Ovary (tissue), 7 donors: ENCODE measurements at regions not wholly inside any gene's neighbourhood (a gene's known extent, or its start where the extent isn't known, plus 50 kb on each side); places are given as distances from the start of the nearest gene placed in this dataset.
"Not testable (repeated sequence)": the region's sequence is repeated elsewhere in the genome, so short reads cannot be mapped to it uniquely, and the experiment has no call there.

ENCODE experiments used
- DNase-seq, 5 donors: peaks; one replicate each; pipeline ENCODE4 v3.0.0-alpha.2; 2019 to 2020
- H3K27ac ChIP-seq, 2 donors: fragments of 200-600 bp; one replicate each; pipeline versions ENCODE4 v1.5.1 to v1.8.0; 2019 to 2022
- H3K27me3 ChIP-seq: fragments of 200-600 bp; one replicate; pipeline ENCODE4 v1.8.0; 2022
- H3K36me3 ChIP-seq: fragments of 200-600 bp; sonication (generic); one replicate; pipeline ENCODE4 v1.5.1; 2019
- H3K4me1 ChIP-seq: one replicate; pipeline ENCODE4 v1.8.1; 2013; ENCODE audit warnings: mild to moderate bottlenecking, moderate library complexity; ENCODE audit not compliant: insufficient read depth
- H3K4me3 ChIP-seq: fragments of 200-600 bp; sonication (generic); one replicate; pipeline ENCODE4 v1.5.1; 2017
- H3K9me3 ChIP-seq, 2 donors: fragments of 200-600 bp in 1 of 2; sonication (generic) in 1 of 2; one replicate each; pipeline versions ENCODE4 v1.5.1 to v1.8.1; 2013 to 2019; ENCODE audit warnings: mild to moderate bottlenecking in 1 of 2, moderate library complexity in 1 of 2
- CTCF ChIP-seq, 3 donors: fragments of 450-650 bp in 2 of 3; fragments of 200-600 bp in 1 of 3; IDR thresholded peaks; one replicate each; pipeline versions ENCODE4 v1.5.1 to v1.8.0; 2016 to 2022; ENCODE audit warnings: antibody characterized with exemption in 3 of 3, mild to moderate bottlenecking in 1 of 3
- EP300 ChIP-seq: sonication (generic); formaldehyde crosslinking; IDR thresholded peaks from one replicate; pipeline ENCODE4 v1.6.1; 2017; ENCODE audit warnings: antibody characterized with exemption
- POLR2A ChIP-seq: fragments of 450-650 bp; IDR thresholded peaks from one replicate; pipeline ENCODE4 v1.6.1; 2017; ENCODE audit warnings: antibody characterized with exemption, mild to moderate bottlenecking, moderate library complexity
- WGBS, 3 donors: extraction: QIAGEN DNeasy Blood & Tissue Kit in 1 of 3; methylation state at CpG; one replicate each; pipeline versions ENCODE4 v1.1.5 to v1.1.7; 2013 to 2017; 5-methylcytosine and 5-hydroxymethylcytosine counted together
- intact Hi-C, 4 donors: fragments of 100-400 bp; cut with DNase I; formaldehyde crosslinking; loops; one replicate each; pipeline versions ENCODE4 v1.11.0 to v1.15.1; 2022 to 2023
- donor health status: DM: no; HTN: no; CAD: no; lungs with moderate emphysema.
- donor health status: DM: no; HTN: no; CAD: no.
- donor health status: Bipolar disorder and iron deficiency.
- donor health status: DM: no; HTN: no; CAD: no.
- donor health status: DM: yes; HTN: yes; CAD: no.

GRCh38 chr10:43997330-43997729 lies 348.6 kb upstream of the ZNF32 start:
- peak in 1 of 5 donors; percentile 50 for DNase-seq
- WGBS, 3 donors: 7 to 26% (median 22%) methylated on average over 3 of the region's 3 CpGs
- Histone ChIP-seq H3K27me3 (no peaks in the 10 kb centered on the region), H3K4me3 (no peak overlapping the region), H3K4me1 (peaks cover 15% of the 10 kb centered on the region), H3K27ac (no peak overlapping the region), H3K9me3 (no peaks in the 10 kb centered on the region), H3K36me3 (no peaks in the 10 kb centered on the region)
- TF ChIP-seq CTCF (IDR thresholded peaks at IDR 0.05) (no peak), POLR2A (no peak), EP300 (no peak)
- intact Hi-C loops: no loop called here

DNA sequence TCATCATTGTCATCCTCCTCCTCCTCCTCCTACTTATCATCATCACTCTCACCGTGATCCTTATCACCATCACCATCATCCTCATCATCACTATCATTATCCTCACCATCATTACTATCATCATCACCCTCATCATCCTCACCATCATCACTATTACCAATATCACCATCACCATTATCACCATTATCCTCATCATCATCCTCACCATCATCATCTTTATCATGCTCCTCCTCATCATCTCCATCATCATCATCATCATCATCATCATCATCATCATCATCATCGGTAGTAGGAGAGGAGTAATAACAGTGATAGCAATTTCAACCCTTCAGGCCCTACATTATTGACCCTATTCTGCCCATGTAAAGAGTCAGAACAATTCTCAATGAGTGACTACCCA lies 345.9 kb upstream of the ZNF32 start:
- intact Hi-C loops: no loop called here
- Histone ChIP-seq H3K27ac (no peak overlapping the region), H3K9me3 (no peaks in the 10 kb centered on the region), H3K27me3 (no peaks in the 10 kb centered on the region), H3K4me3 (no peak overlapping the region), H3K4me1 (peaks cover 15% of the 10 kb centered on the region), H3K36me3 (no peaks in the 10 kb centered on the region)
- no peak for TF ChIP-seq CTCF (IDR thresholded peaks at IDR 0.05)
- no peak for TF ChIP-seq EP300
- no peak for TF ChIP-seq POLR2A
- DNase-seq: no peak
- WGBS, 3 donors: 87 to 91% (median 87%) methylated on average over 2 of the region's 2 CpGs

DNA sequence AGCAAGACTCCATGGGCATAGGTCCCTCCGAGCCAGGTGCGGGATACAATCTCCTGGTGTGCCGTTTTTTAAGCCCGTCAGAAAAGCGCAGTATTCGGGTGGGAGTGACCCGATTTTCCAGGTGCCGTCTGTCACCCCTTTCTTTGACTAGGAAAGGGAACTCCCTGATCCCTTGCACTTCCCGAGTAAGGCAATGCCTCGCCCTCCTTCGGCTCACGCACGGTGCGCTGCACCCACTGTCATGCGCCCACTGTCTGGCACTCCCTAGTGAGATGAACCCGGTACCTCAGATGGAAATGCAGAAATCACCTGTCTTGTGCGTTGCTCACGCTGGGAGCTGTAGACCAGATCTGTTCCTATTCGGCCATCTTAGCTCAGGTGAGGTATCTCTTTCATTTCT lies 344.1 kb upstream of the ZNF32 start:
- WGBS, 3 donors: 88 to 95% (median 93%) methylated on average over 19 of the region's 19 CpGs

DNA sequence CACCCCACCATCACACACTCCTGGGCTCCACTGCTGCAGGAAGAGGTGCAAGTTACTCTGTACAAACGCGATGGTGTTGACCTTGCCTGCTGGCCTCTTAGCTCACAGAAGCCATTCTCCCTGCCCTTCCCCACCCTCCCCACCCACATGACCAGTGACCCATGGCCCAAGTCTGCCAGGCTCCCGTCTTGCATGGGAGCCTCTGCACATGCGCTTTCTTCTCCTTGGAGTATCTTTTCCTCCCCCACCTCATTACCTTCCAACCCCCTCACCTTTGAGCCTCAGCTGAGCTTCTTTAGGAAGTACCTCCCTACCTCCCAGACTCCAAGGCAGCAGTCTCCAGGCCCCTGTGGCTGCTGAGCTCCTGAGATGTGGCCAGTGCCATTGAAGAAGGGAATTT lies 337.7 kb upstream of the ZNF32 start:
- intact Hi-C loops: no loop called here
- no peak overlapping the region for H3K4me3 ChIP-seq
- H3K4me1 ChIP-seq: no peaks in the 10 kb centered on the region
- H3K27ac ChIP-seq: no peak overlapping the region
- H3K27me3 ChIP-seq: no peaks in the 10 kb centered on the region
- WGBS, 3 donors: 87 to 90% (median 87%) methylated on average over 4 of the region's 4 CpGs
- no peak for DNase-seq
- H3K9me3 ChIP-seq: no peaks in the 10 kb centered on the region
- TF ChIP-seq CTCF (IDR thresholded peaks at IDR 0.05) (no peak), POLR2A (no peak), EP300 (no peak)
- no peaks in the 10 kb centered on the region for H3K36me3 ChIP-seq

More for the DNA sequence above, 344.1 kb upstream of the ZNF32 start:
- H3K27me3 ChIP-seq, intact Hi-C loops, H3K4me1 ChIP-seq, H3K36me3 ChIP-seq, H3K27ac ChIP-seq, H3K9me3 ChIP-seq, DNase-seq, H3K4me3 ChIP-seq: not testable (repeated sequence)

- Histone ChIP-seq H3K4me1 (no peaks in the 10 kb centered on the region), H3K9me3 (no peaks in the 10 kb centered on the region), H3K36me3 (no peaks in the 10 kb centered on the region), H3K27me3 (no peaks in the 10 kb centered on the region), H3K27ac (no peak overlapping the region), H3K4me3 (no peak overlapping the region)
- 92 to 95% (median 95%) methylated on average over 5 of the region's 5 CpGs for WGBS, 3 donors
- DNase-seq: no peak
- intact Hi-C loops: no loop called here
- TF ChIP-seq EP300 (no peak), CTCF (IDR thresholded peaks at IDR 0.05) (no peak), POLR2A (no peak)
Observed at GRCh38 chr10:43985941-43986340, 337.3 kb upstream of the ZNF32 start.
